ENCODE measurements at regions not wholly inside any gene's neighbourhood (a gene's known extent, or its start where the extent isn't known, plus 50 kb on each side); places are given as distances from the start of the nearest gene placed in this dataset.
A peak's percentile ranks its signal among the peaks of the same experiment; 100 is the strongest.

DNA sequence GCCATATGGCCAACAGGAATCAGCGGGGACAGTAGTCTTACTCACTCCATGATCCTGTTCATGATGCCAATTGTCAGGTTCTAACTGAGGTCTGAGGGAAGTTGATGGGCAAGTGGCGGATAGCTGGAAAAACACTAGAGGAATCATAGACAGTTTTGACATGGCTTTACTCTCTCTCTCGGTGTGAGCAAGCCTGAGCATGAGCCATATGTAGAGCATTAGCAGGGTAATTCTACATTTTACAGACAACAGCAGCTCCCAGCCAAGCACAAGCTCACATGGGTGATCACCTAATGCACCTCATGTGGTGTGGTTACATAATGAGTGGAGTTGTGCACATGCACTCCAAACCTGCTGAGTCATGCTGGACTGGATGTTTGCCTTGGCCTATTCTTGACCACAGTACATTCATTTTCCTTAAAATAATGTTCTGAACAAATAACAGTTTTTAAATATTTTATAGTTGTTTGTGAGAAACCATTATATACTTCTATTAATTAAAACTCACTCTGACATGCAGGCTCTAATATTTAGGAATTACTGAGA lies 429.2 kb downstream of the GPAT3 start:
- H3K4me3 ChIP-seq: no peak overlapping the region
- H3K4me2 ChIP-seq: no peak overlapping the region
- no peaks in the 10 kb centered on the region for H3K36me3 ChIP-seq (ENCODE audit: low read depth)
- ChIA-PET CTCF (no interaction called here), POLR2A (ENCODE audit: unreplicated experiment) (no interaction called here)
- BruUV-seq (replicated peaks): no TSS peak
- H3K27me3 ChIP-seq (ENCODE audit: insufficient read depth, low read depth): no peaks in the 10 kb centered on the region
- no peaks in the 10 kb centered on the region for H3K79me2 ChIP-seq (ENCODE audit: low read depth)
- no peak overlapping the region for H2AFZ ChIP-seq
- H3K4me1 ChIP-seq (replicated peaks; ENCODE audit: insufficient read depth): no peaks in the 10 kb centered on the region
- H4K20me1 ChIP-seq (ENCODE audit: insufficient read depth): no peaks in the 10 kb centered on the region
- intact Hi-C loops (cut with micrococcal nuclease; ENCODE audit: unreplicated experiment): loop anchor here (5.0 kb wide), 1 partner anchor 537 kb away; no protein-coding TSS in a partner anchor
- no peaks in the 10 kb centered on the region for H3K9me3 ChIP-seq (ENCODE audit: insufficient read depth, low read depth)
- TF ChIP-seq, protein P1, sequence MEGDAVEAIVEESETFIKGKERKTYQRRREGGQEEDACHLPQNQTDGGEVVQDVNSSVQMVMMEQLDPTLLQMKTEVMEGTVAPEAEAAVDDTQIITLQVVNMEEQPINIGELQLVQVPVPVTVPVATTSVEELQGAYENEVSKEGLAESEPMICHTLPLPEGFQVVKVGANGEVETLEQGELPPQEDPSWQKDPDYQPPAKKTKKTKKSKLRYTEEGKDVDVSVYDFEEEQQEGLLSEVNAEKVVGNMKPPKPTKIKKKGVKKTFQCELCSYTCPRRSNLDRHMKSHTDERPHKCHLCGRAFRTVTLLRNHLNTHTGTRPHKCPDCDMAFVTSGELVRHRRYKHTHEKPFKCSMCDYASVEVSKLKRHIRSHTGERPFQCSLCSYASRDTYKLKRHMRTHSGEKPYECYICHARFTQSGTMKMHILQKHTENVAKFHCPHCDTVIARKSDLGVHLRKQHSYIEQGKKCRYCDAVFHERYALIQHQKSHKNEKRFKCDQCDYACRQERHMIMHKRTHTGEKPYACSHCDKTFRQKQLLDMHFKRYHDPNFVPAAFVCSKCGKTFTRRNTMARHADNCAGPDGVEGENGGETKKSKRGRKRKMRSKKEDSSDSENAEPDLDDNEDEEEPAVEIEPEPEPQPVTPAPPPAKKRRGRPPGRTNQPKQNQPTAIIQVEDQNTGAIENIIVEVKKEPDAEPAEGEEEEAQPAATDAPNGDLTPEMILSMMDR (conservative IDR thresholded peaks at IDR 0.05): no peak
- no peak for TF ChIP-seq EZH2 (IDR thresholded peaks at IDR 0.05; ENCODE audit: low read depth)
- no peaks in the 10 kb centered on the region for H3K9me2 ChIP-seq (ENCODE audit: insufficient read depth)
- no peak overlapping the region for H3K27ac ChIP-seq
- DNase-seq: no peak
- H3F3A ChIP-seq (ENCODE audit: insufficient read depth, low read depth): no peaks in the 10 kb centered on the region

DNA sequence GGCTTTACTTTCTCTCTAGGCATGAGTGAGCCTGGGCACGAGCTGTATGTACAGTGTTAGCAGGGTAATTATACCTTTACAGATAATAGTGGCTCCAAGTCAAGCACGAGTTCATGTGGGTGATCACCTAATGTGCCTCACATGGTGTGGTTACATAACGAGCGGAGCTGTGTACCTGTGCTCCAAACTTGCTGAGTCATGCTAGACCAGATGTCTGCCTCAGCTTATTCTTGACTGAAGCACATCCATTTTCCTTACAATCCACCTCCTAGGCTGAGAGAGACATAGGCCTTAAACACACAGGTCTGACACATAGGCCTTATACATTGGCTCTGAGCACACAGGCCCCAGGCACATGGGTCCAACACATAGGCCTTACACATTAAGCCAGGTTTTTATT lies 426.6 kb downstream of the GPAT3 start:
- DNase-seq: no peak
- no peaks in the 10 kb centered on the region for H3F3A ChIP-seq (ENCODE audit: insufficient read depth, low read depth)
- H3K9me2 ChIP-seq (ENCODE audit: insufficient read depth): no peaks in the 10 kb centered on the region
- TF ChIP-seq, protein P1 (conservative IDR thresholded peaks at IDR 0.05): no peak
- no peak for TF ChIP-seq EZH2 (IDR thresholded peaks at IDR 0.05; ENCODE audit: low read depth)
- POLR2A ChIA-PET (ENCODE audit: unreplicated experiment): no interaction called here
- CTCF ChIA-PET: interaction anchor here (1.7 kb wide), 1 partner anchor 191 kb away, joined by 6 read pairs; no protein-coding TSS in a partner anchor
- H4K20me1 ChIP-seq (ENCODE audit: insufficient read depth): no peaks in the 10 kb centered on the region
- no peaks in the 10 kb centered on the region for H3K4me1 ChIP-seq (replicated peaks; ENCODE audit: insufficient read depth)
- H2AFZ ChIP-seq: no peak overlapping the region
- no peak overlapping the region for H3K4me3 ChIP-seq
- no TSS peak for BruUV-seq (replicated peaks)
- H3K79me2 ChIP-seq (ENCODE audit: low read depth): no peaks in the 10 kb centered on the region
- no peaks in the 10 kb centered on the region for H3K27me3 ChIP-seq (ENCODE audit: insufficient read depth, low read depth)
- H3K27ac ChIP-seq: no peak overlapping the region
- H3K36me3 ChIP-seq (ENCODE audit: low read depth): no peaks in the 10 kb centered on the region
- H3K9me3 ChIP-seq (ENCODE audit: insufficient read depth, low read depth): no peaks in the 10 kb centered on the region
- no peak overlapping the region for H3K4me2 ChIP-seq
- intact Hi-C loops (cut with micrococcal nuclease; ENCODE audit: unreplicated experiment): loop anchor here (5.0 kb wide), 1 partner anchor 540 kb away; no protein-coding TSS in a partner anchor

DNA sequence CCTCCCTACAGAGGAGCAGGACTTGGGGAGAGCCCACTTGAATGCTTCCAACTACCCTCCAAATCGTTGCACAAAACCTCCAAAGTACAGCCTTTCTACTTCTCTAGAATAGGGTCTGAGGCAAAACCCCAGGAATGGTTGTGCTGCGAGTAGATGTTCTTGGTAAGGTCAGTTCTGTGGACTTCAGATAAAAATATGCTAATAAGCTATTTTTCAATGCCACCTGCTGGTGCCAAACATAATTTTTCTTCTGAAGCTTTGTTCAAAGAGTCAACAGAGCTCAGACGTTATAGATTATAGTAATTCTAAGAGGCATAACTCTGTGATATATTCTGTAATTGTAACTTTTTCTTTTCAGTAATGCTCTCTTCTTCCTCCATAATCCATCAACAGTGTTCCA lies 425.7 kb downstream of the GPAT3 start:
- Histone ChIP-seq H3K4me3 (no peak overlapping the region), H3F3A (ENCODE audit: insufficient read depth, low read depth) (no peaks in the 10 kb centered on the region), H3K27me3 (ENCODE audit: insufficient read depth, low read depth) (no peaks in the 10 kb centered on the region), H2AFZ (no peak overlapping the region), H4K20me1 (ENCODE audit: insufficient read depth) (no peaks in the 10 kb centered on the region), H3K4me2 (no peak overlapping the region), H3K36me3 (ENCODE audit: low read depth) (no peaks in the 10 kb centered on the region), H3K9me2 (ENCODE audit: insufficient read depth) (no peaks in the 10 kb centered on the region), H3K9me3 (ENCODE audit: insufficient read depth, low read depth) (no peaks in the 10 kb centered on the region), H3K79me2 (ENCODE audit: low read depth) (no peaks in the 10 kb centered on the region), H3K4me1 (replicated peaks; ENCODE audit: insufficient read depth) (no peaks in the 10 kb centered on the region), H3K27ac (no peak overlapping the region)
- CTCF ChIA-PET: interaction anchor here (0.6 to 1.7 kb wide), 2 partner anchors 142 to 190 kb away, joined by 3 to 6 read pairs; no protein-coding TSS in a partner anchor
- intact Hi-C loops (cut with micrococcal nuclease; ENCODE audit: unreplicated experiment): loop anchor here (1.0 to 5.0 kb wide), 3 partner anchors 191 to 541 kb away; no protein-coding TSS in a partner anchor
- BruUV-seq (replicated peaks): no TSS peak
- TF ChIP-seq, protein P1 (conservative IDR thresholded peaks at IDR 0.05): peak; percentile 55; the same call in 1 of the 2 replicates
- no peak for TF ChIP-seq EZH2 (IDR thresholded peaks at IDR 0.05; ENCODE audit: low read depth)
- POLR2A ChIA-PET (ENCODE audit: unreplicated experiment): no interaction called here
- DNase-seq: peak in 1 of 2 experiments; percentile 0
